ENCODE measurements at regions not wholly inside any gene's neighbourhood (a gene's known extent, or its start where the extent isn't known, plus 50 kb on each side); places are given as distances from the start of the nearest gene placed in this dataset.

DNA sequence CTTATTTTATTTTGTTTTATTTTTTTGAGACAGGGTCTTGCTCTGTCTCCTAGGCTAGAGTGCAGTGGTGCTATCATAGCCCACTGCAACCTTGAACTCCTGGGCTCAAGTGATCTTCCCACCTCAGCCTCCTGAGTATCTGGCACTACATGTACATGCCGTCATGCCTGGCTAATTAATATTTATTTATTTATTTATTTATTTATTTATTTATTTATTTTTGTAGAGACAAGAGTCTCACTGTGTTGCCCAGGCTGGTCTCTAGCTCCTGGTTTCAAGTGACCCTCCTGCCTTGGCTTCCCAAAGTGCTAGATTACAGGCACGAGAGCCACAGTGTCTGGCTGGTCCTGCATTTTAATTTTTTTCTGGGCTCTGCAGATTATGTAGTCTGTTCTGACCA is 84.9 kb upstream of the BCOR start:
- DNase-seq (ENCODE audit: low read depth in 2 of 2) = no peak

DNA sequence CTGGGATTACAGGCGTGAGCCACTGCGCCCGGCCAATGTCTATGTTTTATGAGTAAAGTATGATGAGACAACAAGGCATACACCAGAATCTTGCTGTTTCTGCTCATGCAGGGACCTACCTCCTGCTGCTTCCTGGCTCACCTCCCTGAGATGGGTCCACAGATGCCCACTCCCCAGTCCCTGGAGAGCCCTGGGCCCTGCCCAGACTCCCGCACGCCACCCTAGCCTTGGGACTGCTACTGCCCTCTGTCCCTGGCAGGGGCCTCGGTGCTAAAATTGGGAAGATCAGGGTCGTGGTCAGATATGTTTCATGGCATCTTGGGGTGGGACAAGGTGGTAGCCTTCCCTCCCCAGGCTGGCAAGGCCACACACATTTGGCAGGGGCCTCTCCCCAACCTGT is 84.3 kb upstream of the BCOR start:
- no peak for DNase-seq (ENCODE audit: low read depth in 2 of 2)

DNA sequence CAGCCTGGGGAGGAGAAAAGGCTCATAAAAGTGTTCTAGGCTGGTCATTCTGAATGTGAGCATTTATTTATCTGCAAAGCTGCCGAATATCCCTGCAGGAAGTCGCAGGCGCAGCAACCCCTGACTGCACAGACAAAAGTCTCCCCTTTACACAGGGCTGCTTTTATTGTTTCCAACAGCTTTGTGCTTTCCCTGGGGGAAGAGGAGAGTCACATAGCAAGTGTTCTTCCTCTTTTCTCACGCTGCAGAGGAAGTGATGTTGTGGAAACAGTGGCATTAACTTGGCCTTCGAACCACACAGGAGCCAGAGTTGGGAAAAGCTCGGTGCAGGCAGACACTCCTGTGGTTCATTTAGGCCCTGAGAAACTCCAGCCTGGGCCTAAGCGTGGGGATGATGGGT is 81.5 kb upstream of the BCOR start:
- DNase-seq (ENCODE audit: low read depth in 2 of 2) = no peak

DNA sequence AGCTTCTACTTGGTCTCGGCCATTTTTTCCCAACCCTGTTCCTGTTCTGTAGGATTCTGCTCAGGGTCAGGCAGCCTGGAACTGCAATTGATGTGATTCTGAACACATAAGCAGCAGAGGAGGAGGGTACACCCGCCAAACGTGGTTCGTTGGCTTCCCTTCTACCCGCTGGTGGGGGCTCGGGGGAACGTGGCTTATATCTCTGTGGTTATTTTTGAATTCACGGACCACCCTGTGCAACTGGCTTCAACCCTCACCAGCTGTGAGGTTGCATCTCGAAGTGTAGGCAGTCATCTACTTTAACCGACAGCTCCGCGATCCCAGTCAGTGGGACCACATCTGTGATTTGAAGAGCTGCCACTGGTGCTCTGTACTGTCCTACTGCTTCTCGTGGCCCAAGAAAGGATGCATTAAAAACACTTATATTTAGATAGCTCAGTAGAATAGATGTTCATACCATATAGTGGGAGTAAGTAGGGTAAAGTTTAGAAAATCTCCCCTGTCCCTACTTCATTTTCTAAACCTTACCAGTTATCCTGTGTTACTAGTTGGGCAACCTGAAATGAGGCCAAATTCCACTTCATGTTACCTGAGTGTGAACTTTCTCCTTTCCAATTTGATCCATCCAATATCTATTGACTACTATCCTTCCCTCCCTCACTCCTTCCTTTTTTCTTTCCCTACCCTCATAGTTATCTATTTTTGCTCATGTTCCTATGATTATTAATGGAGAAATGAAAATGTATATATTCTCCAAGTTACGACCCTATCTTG is 80.4 kb upstream of the BCOR start:
- no peak for DNase-seq (ENCODE audit: low read depth in 2 of 2)

DNA sequence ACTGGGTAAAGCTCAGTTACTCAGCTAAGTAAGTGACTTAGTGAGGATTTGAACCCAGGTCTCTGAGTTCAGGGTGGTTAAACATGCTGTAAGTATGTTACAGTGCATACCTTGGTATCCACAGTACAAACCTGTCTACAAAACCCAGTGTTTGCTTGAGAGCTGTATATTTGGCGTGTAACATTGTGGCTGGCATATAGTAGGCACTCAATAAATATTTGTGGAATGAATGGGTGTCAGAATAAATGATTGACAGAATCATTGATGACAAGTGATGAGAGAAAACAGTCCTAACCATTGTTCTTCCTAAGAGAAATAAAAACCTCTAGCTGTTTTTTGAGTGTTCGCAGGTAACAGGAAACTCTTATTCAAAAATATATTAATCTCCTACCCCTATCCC is 79.7 kb upstream of the BCOR start:
- DNase-seq (ENCODE audit: low read depth in 2 of 2) = no peak

DNA sequence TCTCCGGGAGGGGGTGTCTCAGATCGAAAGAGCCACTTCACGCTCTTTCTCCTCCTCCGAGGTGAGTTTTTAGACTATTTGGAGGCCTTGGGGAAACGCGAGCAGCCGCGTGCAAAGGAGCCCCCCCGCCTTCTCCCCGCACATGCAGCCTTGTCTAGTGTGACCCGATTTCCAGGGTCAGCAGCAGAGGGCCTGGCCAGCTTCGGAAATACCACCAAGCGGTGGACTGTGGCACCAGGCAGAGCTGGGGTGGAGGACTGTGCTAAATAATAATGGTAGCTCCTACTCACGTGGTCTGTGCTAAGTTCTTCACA is 79.3 kb upstream of the BCOR start:
- DNase-seq (ENCODE audit: low read depth in 2 of 2) = no peak

DNA sequence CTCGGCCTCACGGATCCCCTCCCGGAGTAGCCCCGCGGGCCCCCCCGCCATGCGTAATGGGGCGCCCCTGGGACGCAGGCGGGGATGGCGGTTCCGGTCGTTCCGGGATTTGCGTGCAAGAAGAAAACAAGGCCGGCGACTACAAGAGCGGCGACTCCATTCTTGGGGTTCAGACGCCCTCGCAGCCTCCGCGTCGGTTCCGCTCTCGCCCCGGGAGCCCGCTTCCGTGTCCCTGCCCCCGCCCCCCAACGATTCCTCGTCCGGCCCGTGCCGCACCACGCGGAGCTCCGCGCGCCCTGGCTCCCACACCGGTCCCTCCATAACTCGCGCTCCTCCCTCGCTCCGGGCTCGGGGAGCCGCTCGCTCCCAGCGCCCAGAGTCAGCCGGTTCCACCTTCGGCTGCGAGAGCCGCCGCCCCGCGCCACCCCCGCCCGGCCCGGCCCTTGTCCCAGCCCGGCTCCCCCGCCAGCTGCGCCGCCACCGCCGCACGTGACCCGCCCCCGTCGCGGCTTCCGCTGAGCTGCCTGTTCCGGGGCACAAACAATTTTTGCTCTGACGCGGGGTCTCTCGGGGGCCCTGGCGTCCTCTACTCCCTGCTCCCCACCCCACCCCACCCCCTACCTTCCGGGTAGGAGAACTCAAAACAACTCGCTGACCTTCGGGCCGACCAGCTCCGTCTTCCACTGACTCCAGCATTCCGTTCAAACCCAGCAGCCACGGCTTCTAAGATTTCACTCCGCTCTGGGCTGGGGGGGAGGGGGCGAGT is 78.8 kb upstream of the BCOR start:
- peak; percentile 44 to 58 for DNase-seq (ENCODE audit: low read depth in 2 of 2)

DNA sequence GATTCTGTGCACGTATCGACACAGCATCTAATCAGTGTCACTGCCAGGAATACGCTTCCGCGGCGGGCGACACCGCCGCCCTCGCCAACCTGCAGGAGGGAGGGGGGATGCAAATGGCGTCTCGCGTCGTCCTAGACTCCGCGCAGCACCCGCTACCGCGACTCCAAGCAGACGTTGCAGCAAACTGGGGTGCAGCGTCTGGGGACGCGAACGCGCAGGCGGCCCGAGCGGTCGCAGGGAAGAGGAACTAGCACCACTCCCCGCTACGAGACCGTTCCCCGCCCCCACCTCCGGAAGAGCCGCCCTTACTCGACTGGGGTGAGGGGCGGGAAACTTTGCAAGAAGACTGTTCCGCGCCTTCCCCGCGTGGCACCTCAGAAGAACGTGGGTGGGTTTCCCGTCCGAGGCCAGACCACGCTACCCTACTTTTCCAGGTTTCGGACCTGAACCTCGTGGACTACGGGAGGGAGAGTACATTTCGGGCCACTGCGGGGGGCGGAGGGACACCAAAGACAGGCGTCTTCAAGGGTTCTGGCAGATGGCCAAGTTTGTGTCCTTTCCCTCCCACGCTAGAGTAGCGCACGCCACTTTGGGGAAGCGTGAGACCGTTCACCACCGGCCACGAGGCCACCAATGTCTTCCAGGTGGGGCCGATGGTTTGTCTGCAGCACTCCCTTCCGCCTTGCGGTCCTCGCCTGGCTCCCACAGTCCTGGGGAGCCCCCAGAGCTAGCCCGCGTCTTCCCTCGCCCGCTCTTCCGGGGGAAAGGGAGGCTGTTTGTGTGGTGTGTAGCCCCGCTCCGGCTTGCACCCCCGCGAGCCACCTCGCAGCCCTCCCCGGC is 78.0 kb upstream of the BCOR start:
- DNase-seq (ENCODE audit: low read depth in 2 of 2) = peak; percentile 46 to 57

DNA sequence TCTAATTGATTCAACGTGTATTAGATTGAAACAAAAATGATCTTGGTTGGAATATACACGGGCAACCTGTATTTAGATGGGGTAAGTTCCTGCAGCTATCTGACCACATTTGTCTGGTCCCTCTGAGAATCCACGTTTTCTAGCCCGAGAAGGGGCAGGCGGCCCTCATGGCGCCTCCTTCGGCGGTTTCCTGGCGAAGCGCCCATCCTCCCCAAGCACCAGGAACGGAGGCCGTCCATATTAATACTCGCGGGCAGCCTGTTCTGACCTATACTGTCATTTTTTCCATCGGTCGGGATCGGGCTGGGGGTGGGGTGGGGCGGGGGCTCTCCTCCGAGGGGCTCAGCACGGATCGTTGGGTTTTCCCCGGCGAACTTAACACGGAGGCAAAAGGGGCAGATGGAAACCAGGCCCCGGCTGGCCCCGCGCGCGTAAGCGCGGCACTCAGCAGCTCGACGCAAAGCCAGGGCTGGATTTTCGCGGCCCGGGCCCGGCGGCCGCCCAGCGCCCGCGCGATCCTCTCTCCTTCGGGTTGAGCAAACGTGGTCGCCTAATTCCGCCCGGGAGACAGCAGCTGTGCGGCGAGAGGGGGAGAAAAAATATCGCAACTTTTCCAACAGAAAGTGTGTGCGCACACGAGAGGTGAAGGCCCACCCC is 77.2 kb upstream of the BCOR start:
- no peak for DNase-seq (ENCODE audit: low read depth in 2 of 2)

DNA sequence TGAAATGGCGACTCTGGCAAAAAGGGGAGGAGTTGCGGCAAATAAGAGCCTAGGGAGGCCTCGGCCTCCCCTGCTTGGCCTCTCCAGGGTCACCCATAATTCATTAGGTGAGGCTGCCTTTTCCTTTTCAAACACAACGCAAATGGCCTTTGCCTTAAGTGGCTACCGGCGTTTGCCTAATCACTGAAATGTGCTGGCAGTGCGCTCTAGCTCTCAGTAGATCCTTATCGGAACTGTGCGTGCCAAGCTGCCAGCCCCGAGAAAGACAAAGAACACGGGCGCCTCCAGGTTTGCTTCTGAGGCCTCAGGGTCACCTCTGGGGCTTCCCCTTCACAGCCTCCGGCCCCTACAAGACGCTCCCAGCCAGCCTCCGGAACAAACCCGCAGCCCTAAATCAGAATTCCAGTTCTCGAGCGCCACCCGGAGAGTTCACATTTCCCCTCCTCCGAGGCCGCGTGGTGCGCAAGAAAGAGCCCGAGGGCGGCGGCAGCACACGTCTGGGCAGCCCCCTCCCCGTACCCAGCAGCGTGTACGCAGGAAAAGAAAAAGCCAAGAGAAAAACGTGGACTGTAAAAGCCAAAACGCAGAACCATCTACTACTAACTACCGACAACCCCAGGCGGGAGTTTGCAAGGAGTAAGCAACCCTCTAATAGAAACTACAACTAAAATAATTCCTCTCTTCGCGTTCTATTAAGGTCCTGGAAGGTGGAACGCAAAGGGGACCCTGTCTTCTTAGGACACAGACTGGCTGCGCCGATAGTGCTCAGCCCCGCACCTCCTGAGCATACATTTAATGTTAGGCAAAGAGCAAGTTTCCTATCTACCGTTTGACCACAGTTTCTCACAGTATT is 76.5 kb upstream of the BCOR start:
- no peak for DNase-seq (ENCODE audit: low read depth in 2 of 2)

DNA sequence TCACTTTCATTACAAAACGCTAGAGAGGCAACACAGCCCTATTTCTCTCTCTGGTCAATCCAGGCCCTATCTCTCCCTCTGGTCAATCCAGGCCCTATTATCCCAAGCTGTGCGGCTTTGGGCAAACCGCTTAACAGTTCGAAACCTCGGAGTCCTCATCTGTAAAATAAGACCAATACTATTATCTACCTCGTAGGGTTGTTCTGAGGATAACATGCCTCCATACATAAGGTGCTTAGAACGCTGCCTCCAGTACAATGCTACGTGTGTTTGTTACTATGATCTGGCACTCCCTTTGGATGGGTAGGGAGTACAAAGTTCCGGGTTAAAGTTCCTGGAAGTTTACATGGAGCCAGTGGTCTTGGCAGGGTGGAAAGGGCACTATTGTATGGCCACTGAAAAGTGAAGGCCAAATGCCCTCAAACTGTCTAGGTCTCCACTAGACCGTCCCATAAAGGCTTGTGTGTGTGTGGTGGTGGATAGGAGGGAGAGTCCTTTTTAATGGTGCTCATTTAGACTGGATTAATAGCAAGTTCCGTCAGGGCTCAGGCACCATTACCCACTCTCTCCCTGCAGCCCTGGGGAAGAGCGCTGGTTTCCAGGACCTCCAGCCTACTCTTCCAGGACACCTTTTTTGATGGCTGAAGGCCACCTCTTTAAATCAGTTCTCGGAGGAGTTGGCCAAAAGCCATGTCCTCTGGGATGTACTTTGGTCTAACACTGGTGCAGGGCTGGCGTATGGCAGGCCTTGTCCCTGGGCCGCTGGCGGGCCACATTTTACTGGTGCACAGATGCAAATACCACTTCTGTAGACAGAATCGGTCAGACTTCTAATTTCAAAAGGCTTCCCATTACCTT is 75.6 kb upstream of the BCOR start:
- DNase-seq (ENCODE audit: low read depth in 2 of 2) = no peak

DNA sequence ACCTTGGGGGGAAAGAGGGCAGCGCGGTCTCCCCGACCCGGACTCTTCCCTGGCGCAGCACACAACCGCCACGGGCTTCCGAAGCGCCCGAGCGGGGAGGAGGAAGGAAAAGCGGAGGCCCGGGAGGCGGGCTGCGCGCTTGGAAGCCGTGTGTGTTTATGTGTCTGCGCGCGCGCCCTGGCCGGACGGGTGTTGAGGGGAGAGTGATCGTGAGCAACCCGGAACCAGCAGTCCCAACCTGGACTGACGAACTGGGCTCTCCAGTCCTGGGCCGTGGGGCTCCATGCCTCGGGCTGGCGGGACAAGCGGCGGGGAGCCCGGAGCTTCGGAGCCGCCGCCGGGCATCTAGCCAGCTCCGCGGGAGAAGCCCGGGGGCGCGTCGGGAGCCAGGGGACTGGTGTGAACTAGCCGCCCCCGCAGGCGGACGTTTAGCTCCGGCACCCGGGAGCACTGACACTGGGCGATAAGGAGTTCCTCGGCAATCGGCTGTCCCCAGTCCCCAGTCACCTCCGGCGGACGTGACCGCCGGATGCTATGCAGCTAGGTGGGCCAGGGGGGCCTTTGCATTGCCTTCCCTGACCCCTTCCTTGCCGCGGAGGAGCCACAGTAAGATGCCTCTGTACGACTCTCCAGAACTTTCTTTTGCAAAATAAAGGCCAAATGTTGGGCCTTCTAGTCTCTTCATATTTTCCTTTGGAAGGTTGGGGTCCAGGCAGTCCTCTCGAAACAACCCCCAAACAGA is 74.8 kb upstream of the BCOR start:
- DNase-seq (ENCODE audit: low read depth in 2 of 2) = no peak

DNA sequence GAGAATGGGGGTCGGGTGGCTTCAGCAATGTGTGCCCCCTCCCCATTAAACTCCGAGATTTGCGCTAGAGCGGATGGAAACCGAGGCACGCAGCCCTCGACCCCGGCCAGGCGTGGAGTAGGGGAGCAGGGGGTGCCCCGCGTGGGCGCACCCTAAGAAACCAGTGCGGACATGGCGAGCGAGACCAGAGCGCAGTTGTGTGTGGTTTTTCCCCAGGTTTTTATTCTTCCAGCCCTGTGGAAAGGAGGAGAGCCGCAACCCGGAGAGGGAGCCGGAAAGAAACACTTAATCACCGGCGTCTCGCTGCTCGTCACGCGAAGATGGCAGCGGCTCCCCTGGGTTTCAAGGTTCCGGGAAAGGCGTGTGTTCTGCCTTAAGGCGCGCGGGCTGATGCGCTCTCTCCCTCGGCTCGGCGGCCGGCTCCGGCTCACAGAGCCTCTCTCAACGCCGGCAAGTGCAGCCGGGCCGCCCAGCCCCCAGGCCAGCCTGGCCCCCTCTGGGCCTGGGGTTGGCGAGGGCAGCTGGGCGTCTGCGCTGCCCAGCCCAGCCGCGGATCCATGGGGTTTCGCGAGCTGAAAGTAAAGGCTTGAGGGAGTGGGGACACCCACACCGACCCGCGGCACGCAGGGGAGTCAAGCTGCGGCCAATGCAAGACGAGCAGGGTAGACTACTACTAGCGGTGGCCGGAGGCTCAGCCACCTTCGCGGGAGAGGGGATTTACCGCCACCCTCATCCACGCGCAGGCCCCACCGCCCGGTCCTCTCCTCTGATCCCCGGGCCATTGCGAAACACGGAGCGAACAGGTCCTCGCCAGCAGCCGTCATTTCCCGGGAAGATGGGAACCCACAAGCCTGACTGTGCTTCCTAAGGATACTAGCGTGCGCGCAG is 74.0 kb upstream of the BCOR start:
- DNase-seq (ENCODE audit: low read depth in 2 of 2) = no peak

DNA sequence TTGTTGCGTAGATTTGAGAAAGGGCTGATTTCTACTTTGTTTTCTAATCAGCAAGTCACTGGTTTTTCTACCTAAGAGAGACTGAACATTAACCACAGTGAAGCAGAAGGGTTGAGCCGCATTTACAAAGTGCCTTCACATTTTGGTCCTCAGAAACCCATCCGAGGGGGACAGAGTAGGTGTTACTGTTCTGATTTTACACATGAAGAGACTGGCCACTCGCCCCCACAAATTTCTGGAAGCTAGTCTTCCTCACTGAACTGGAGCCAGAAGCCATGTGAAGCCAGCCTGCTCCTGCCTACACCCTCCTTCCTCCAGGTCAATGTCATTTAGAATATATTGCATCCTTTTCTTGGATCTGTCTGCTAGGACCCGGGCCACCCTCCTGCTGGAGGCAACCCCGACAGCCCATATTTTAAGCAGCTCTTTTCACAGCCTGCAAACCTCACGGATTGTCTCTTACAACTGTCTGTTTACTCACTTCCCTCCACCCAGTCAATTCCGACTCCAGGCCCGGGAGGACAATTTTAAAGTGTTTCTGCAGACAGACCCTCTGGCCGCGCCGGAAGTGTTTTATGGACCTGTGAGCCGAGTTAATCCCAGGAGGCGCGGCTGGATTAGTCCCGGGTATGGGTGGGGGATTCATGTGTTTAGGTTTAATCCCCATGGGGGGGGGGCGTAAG is 73.2 kb upstream of the BCOR start:
- no peak for DNase-seq (ENCODE audit: low read depth in 2 of 2)

DNA sequence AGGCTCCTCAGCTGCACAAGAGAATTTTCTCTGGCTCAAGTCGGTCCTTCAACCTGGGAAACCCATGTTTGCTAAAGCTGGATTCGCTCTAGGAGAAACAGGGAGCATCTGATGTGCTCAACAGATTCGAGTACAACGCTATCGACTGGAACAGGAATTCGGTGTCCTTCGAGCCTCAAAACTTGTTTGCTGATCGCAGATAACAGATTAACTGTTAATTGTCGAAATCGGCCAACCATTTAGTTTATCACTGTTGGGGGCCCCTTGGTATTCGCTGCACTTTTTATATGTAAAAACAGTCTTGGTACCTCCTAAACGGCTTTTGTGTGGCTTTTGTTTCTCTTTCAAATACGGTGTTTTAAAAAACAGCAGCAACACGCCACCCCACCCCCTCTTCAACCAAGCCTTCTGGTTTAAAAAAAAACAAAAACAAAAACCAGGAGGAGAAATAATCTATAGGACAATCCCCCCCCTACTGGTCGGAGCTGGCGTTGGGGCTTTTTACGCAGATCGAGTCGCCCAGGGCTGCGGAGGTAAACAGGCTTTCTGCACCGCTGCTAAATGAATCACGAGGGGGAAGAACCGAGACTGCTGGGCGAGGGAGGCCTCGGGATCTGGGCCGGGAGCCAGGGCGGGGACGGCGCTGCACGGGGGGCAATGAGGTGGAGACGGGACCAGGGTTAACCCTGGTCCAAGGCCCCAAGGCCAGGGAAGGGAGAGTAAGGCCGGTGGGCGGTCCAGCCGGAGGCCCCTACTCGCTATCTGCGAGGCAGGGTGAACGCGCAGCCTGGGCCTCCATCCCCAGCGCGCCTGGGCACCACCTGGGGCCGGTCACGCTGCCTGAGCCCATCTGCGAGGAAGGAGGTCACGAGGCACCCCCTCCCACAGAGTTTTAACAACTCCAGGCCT is 71.7 kb upstream of the BCOR start:
- DNase-seq (ENCODE audit: low read depth in 2 of 2) = peak; percentile 53 to 58

DNA sequence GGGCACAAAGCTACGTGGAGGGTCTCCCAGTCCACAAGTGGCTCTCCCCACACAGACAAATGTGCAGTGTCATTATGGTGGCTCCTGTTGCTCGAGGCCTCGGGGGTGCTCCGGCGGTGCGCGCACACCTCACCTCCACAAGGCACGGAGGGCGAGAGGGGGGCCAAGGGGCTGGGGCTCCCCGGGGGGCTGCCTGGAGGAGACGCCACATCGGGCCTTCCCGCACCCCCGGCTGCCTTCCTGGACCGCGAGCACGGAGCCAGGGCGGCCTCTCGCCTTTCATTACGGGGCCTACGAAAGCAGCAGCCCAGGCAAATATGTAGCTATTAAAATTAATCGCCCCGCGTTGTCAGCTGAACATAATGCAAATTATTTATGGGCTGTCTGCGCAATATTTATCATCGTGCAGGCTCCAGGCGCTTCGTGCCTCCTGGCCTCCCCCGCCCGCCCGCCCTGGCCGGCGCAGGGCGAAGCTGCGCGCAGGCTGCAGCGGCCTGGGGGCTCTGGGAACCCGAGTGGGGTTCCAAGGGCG is 70.8 kb upstream of the BCOR start:
- no peak for DNase-seq (ENCODE audit: low read depth in 2 of 2)

Data from stimulated activated CD8-positive, alpha-beta memory T cell treated with anti-CD3 and anti-CD28 coated beads, Interleukin-2, amount 100 ng/mL, for 1 hour (primary cell).